A673 (cell line): ENCODE measurements at regions not wholly inside any gene's neighbourhood (a gene's known extent, or its start where the extent isn't known, plus 50 kb on each side); places are given as distances from the start of the nearest gene placed in this dataset.

Experiments
- BruUV-seq: library from RNA; stranded (reverse); fragments of 400-500 nt; replicated peaks from 2 replicates; lab custom pipeline; 2021; lab: Mats Ljungman, UMichigan
- CTCF ChIA-PET: fragments of 300-600 bp; sonication (Branson Sonifier 250); formaldehyde crosslinking; loops from one replicate; lab custom pipeline; 2022; ENCODE audit warnings: antibody characterized with exemption; lab: Charles Lee
- POLR2A ChIA-PET: fragments of 300-600 bp; sonication (Branson Sonifier 250); formaldehyde crosslinking; loops from one replicate; lab custom pipeline; 2022; ENCODE audit warnings: antibody characterized with exemption; ENCODE audit not compliant: low non-redundant PET; lab: Charles Lee
- DNase-seq: peaks from one replicate; pipeline ENCODE4 v3.0.0-alpha.2; 2015; ENCODE audit warnings: low spot score
- H3K27ac ChIP-seq: fragments of 200-600 bp; sonication (generic); 2 replicates; pipeline ENCODE4 v1.5.1; 2016; ENCODE audit warnings: mixed run types, low read depth, mild to moderate bottlenecking, mixed read lengths, antibody characterized with exemption, low read length; ENCODE audit not compliant: poor library complexity, severe bottlenecking
- H3K27me3 ChIP-seq: fragments of 200-600 bp; sonication (generic); replicated peaks from 2 replicates; pipeline ENCODE4 v1.6.1; 2017; ENCODE audit warnings: mixed run types, low read depth, mild to moderate bottlenecking, mixed read lengths, antibody characterized with exemption, low read length; ENCODE audit not compliant: insufficient read depth, poor library complexity
- H3K36me3 ChIP-seq: fragments of 200-600 bp; sonication (generic); 2 replicates; pipeline ENCODE4 v1.6.1; 2016; ENCODE audit warnings: mixed run types, mild to moderate bottlenecking, mixed read lengths, antibody characterized with exemption, low read length; ENCODE audit not compliant: insufficient read depth, poor library complexity, severe bottlenecking
- H3K4me1 ChIP-seq: fragments of 200-600 bp; sonication (generic); 2 replicates; pipeline ENCODE4 v1.6.1; 2017; ENCODE audit warnings: mixed run types, mild to moderate bottlenecking, mixed read lengths, antibody characterized with exemption, low read length; ENCODE audit not compliant: insufficient read depth, poor library complexity, severe bottlenecking
- H3K4me3 ChIP-seq: fragments of 200-600 bp; sonication (generic); 2 replicates; pipeline ENCODE4 v1.5.1; 2016; ENCODE audit warnings: low read depth, mixed run types, mild to moderate bottlenecking, mixed read lengths, low read length; ENCODE audit not compliant: poor library complexity, severe bottlenecking
- H3K9me3 ChIP-seq: fragments of 200-600 bp; sonication (generic); 2 replicates; pipeline ENCODE4 v1.6.1; 2016; ENCODE audit warnings: mixed run types, low read depth, mild to moderate bottlenecking, mixed read lengths, antibody characterized with exemption, low read length; ENCODE audit not compliant: poor library complexity, severe bottlenecking
- EZH2 ChIP-seq: fragments of 200-600 bp; sonication (generic); IDR thresholded peaks from 2 replicates; pipeline ENCODE4 v1.6.1; 2017; ENCODE audit warnings: borderline replicate concordance, low read depth, mild to moderate bottlenecking, mixed read lengths, antibody characterized with exemption, low read length; ENCODE audit not compliant: poor library complexity, severe bottlenecking
- intact Hi-C: fragments of 100-400 bp; cut with micrococcal nuclease; formaldehyde crosslinking; loops from one replicate; pipeline ENCODE4 v1.10.0; 2022; ENCODE audit not compliant: unreplicated experiment
- TF ChIP-seq, protein P1 (sequence below): fragments of 300-800, 200-600 bp; sonication (generic); conservative IDR thresholded peaks from 2 replicates; pipeline ENCODE4 v1.5.1; 2017; ENCODE audit warnings: low read depth, mild to moderate bottlenecking, antibody characterized with exemption, low read length, moderate library complexity, mixed read lengths

DNA sequence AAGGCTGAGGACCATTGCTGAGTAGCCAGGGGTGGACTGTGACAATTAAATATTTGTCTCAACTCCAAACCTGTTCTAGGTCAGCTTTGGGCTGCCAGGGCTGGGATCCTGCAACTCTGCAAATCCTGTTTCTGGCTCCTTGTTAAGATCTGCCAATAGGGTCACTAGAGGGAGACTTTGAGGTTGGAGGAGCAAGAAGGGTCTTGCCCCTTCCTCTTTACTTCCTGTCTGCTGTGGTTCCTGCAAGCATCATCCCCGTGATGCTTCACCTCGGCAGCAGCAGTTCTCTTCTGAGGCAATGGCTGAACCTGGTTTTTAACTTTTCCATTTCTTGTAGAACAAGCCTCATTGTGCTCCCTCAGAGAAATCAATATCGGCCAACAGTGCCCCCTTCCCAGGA, 124.6 kb downstream of the IRX5 start:
- intact Hi-C loops: no loop called here
- Histone ChIP-seq H3K9me3 (no peaks in the 10 kb centered on the region), H3K4me1 (no peaks in the 10 kb centered on the region), H3K36me3 (no peaks in the 10 kb centered on the region), H3K27me3 (peaks cover 28% of the 10 kb centered on the region), H3K27ac (no peak overlapping the region), H3K4me3 (no peak overlapping the region)
- ChIA-PET CTCF (no interaction called here), POLR2A (no interaction called here)
- TF ChIP-seq, protein P1, sequence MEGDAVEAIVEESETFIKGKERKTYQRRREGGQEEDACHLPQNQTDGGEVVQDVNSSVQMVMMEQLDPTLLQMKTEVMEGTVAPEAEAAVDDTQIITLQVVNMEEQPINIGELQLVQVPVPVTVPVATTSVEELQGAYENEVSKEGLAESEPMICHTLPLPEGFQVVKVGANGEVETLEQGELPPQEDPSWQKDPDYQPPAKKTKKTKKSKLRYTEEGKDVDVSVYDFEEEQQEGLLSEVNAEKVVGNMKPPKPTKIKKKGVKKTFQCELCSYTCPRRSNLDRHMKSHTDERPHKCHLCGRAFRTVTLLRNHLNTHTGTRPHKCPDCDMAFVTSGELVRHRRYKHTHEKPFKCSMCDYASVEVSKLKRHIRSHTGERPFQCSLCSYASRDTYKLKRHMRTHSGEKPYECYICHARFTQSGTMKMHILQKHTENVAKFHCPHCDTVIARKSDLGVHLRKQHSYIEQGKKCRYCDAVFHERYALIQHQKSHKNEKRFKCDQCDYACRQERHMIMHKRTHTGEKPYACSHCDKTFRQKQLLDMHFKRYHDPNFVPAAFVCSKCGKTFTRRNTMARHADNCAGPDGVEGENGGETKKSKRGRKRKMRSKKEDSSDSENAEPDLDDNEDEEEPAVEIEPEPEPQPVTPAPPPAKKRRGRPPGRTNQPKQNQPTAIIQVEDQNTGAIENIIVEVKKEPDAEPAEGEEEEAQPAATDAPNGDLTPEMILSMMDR: no peak
- no peak for TF ChIP-seq EZH2
- BruUV-seq: no TSS peak
- no peak for DNase-seq

DNA sequence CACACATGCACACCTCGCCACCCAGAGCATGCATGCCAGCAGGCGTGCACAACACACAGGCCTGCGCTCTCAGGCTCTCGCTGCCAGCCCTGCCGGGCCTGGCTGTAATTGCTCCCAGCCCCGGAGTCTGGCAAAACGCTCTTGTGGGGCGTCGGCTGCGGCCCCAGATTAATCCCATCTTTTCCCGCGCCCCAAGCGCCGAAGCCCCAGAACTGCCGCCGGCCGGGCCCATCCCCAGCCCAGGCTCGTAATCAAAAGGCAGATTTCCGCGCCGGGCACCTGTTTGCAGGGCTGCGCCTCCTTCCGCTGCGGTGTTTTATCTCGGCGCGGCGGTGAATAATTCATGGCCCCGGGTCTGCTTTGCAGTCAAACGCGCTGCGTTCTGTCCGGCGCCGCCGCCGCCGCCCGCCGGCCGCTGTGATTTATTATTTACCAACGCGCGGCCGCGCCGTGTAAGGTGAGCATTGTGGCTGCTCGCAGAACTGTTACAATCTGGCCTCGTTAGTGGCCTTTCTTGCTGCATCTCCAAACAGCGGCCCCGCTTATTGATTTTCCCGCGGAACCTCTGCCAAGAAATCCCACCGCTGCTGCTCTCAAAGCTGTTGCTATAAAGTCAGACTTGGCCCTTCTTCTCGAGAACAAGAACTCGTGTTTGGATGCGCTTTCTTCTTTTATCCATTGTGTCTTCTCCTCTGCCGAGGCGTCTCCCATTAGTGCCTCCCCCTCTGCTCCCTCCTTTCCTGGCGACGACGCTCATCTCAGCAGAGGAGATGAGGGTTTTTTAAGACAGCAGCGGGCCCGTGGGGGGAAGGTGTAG, 126.1 kb downstream of the IRX5 start:
- Histone ChIP-seq H3K27me3 (peaks cover 28% of the 10 kb centered on the region), H3K4me1 (no peaks in the 10 kb centered on the region), H3K9me3 (no peaks in the 10 kb centered on the region), H3K27ac (no peak overlapping the region), H3K4me3 (peak overlapping the region; percentile 26), H3K36me3 (no peaks in the 10 kb centered on the region)
- CTCF ChIA-PET: no interaction called here
- POLR2A ChIA-PET: no interaction called here
- peak; percentile 55 for TF ChIP-seq EZH2
- TF ChIP-seq, protein P1: peak; percentile 18; the same call in 1 of the 2 replicates
- DNase-seq: peak; percentile 38
- intact Hi-C loops: no loop called here
- BruUV-seq: no TSS peak

DNA sequence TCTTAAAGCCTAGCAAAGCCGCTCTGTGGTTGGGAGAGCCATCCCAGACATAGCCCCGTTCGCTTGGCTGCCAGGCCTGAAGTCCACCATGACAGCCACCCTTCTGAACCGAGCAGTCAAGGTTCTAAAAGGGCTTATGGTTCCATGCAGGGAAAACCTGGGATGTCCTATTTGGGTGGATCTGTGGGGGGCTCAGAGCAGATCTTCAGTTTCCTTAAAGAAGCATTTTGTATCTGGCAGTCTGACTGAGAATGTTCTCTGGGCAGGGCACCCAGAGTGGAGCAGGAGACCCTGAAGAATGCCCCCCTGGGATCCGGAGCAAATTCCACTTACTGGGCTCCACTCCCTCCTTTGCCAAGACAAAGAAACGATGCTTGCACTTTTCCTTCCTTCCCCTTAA, 127.2 kb downstream of the IRX5 start:
- Histone ChIP-seq H3K27ac (no peak overlapping the region), H3K27me3 (peaks cover 28% of the 10 kb centered on the region), H3K4me1 (no peaks in the 10 kb centered on the region), H3K9me3 (no peaks in the 10 kb centered on the region), H3K36me3 (no peaks in the 10 kb centered on the region), H3K4me3 (no peak overlapping the region)
- TF ChIP-seq, protein P1: no peak
- no peak for TF ChIP-seq EZH2
- ChIA-PET CTCF (no interaction called here), POLR2A (no interaction called here)
- intact Hi-C loops: no loop called here
- no TSS peak for BruUV-seq
- DNase-seq: no peak
